Natural killer cell (primary cell): ENCODE measurements at regions not wholly inside any gene's neighbourhood (a gene's known extent, or its start where the extent isn't known, plus 50 kb on each side); places are given as distances from the start of the nearest gene placed in this dataset.

Experiments used
- ATAC-seq, 3 donors: fragments of 150-1000 bp in 2 of 3; fragments of 200-7000 bp in 1 of 3; cut with Tn5 transposase; 1 replicate in 1 of 3; 2 replicates in 2 of 3; pipeline ENCODE4 v1.10.0; 2021; ENCODE audit warnings: mild to moderate bottlenecking in 2 of 3, moderate library complexity in 2 of 3
- DNase-seq, 2 donors: peaks; one replicate each; pipeline versions ENCODE4 v3.0.0 to v3.0.0-alpha.2; 2013 to 2021; ENCODE audit warnings: mixed read lengths in 1 of 2
- H3K27ac ChIP-seq: one replicate; pipeline ENCODE4 v1.5.1; 2013; ENCODE audit warnings: mild to moderate bottlenecking, low read length
- H3K27me3 ChIP-seq: one replicate; pipeline ENCODE4 v1.6.1; 2013; ENCODE audit warnings: low read length; ENCODE audit not compliant: control insufficient read depth, insufficient read depth
- H3K36me3 ChIP-seq: one replicate; pipeline ENCODE4 v1.6.1; 2013; ENCODE audit warnings: low read length; ENCODE audit not compliant: control insufficient read depth, insufficient read depth
- H3K4me1 ChIP-seq: one replicate; pipeline ENCODE4 v1.6.1; 2013; ENCODE audit warnings: low read length; ENCODE audit not compliant: control insufficient read depth, insufficient read depth
- H3K4me3 ChIP-seq: one replicate; pipeline ENCODE4 v1.5.1; 2013; ENCODE audit warnings: low read length
- H3K9me3 ChIP-seq: one replicate; pipeline ENCODE4 v1.6.1; 2013; ENCODE audit warnings: low read length; ENCODE audit not compliant: control insufficient read depth, insufficient read depth
- H3K27ac Mint-ChIP-seq, 2 donors: one replicate each; pipeline ENCODE4 v1.8.0; 2022; ENCODE audit warnings: mild to moderate bottlenecking in 2 of 2, mixed read lengths in 2 of 2, moderate library complexity in 1 of 2
- H3K27me3 Mint-ChIP-seq, 2 donors: one replicate each; pipeline ENCODE4 v1.8.0; 2022; ENCODE audit warnings: low read depth in 2 of 2, mixed read lengths in 2 of 2
- H3K36me3 Mint-ChIP-seq: one replicate; pipeline ENCODE4 v1.8.0; 2022; ENCODE audit warnings: mixed read lengths
- H3K4me1 Mint-ChIP-seq, 2 donors: one replicate each; pipeline ENCODE4 v1.8.0; 2022; ENCODE audit warnings: mixed read lengths in 2 of 2
- H3K4me3 Mint-ChIP-seq: one replicate; pipeline ENCODE4 v1.8.0; 2022; ENCODE audit warnings: mild to moderate bottlenecking, moderate library complexity, mixed read lengths
- H3K9me3 Mint-ChIP-seq, 2 donors: one replicate each; pipeline ENCODE4 v1.8.0; 2022; ENCODE audit warnings: mixed read lengths in 2 of 2
- WGBS: methylation state at CpG from one replicate; pipeline ENCODE4 v1.1.7; 2013; ENCODE audit warnings: missing lambda C conversion rate; ENCODE audit not compliant: insufficient coverage; 5-methylcytosine and 5-hydroxymethylcytosine counted together
- intact Hi-C: fragments of 100-400 bp; cut with micrococcal nuclease; formaldehyde crosslinking; loops from one replicate; pipeline ENCODE4 v1.14.2; 2022
- TF ChIP-seq, protein P1 (sequence below): fragments of 200-600 bp; IDR thresholded peaks from one replicate; pipeline ENCODE4 v1.8.0; 2022; ENCODE audit warnings: antibody characterized with exemption

DNA sequence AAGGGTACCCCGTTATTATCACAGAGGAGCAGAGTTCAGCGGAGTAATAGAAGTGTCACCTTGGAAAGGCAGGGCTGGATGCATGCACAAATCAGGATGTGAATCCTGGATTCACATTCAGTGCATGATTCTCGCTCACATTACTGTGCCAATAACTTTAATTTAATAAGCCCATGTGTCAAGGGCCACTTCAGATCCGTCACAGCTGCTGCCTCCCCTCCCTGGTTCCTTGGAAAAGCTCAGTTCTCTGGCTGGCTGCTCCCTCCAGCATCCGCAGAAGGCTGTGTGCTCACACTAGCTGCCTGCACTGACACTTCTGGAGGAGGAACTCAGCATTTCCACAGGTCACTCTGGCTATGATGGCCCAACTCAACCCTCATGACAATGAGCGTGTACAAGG lies 256.8 kb upstream of the ADAMTS16 start:
- no peak overlapping the region for H3K27ac Mint-ChIP-seq
- Histone ChIP-seq H3K27ac (no peak overlapping the region), H3K4me3 (no peak overlapping the region), H3K4me1 (no peaks in the 10 kb centered on the region), H3K27me3 (no peaks in the 10 kb centered on the region), H3K9me3 (no peaks in the 10 kb centered on the region), H3K36me3 (no peaks in the 10 kb centered on the region)
- ATAC-seq = no peak
- no peak overlapping the region for H3K4me3 Mint-ChIP-seq
- H3K36me3 Mint-ChIP-seq = no peaks in the 10 kb centered on the region
- H3K4me1 Mint-ChIP-seq = no peaks in the 10 kb centered on the region
- TF ChIP-seq, protein P1, sequence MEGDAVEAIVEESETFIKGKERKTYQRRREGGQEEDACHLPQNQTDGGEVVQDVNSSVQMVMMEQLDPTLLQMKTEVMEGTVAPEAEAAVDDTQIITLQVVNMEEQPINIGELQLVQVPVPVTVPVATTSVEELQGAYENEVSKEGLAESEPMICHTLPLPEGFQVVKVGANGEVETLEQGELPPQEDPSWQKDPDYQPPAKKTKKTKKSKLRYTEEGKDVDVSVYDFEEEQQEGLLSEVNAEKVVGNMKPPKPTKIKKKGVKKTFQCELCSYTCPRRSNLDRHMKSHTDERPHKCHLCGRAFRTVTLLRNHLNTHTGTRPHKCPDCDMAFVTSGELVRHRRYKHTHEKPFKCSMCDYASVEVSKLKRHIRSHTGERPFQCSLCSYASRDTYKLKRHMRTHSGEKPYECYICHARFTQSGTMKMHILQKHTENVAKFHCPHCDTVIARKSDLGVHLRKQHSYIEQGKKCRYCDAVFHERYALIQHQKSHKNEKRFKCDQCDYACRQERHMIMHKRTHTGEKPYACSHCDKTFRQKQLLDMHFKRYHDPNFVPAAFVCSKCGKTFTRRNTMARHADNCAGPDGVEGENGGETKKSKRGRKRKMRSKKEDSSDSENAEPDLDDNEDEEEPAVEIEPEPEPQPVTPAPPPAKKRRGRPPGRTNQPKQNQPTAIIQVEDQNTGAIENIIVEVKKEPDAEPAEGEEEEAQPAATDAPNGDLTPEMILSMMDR = no peak
- no peak for DNase-seq
- WGBS = 80% methylated on average over 6 of the region's 6 CpGs
- no peaks in the 10 kb centered on the region for H3K27me3 Mint-ChIP-seq
- intact Hi-C loops = no loop called here
- H3K9me3 Mint-ChIP-seq = peaks cover 3% of the 10 kb centered on the region in 2 donors

DNA sequence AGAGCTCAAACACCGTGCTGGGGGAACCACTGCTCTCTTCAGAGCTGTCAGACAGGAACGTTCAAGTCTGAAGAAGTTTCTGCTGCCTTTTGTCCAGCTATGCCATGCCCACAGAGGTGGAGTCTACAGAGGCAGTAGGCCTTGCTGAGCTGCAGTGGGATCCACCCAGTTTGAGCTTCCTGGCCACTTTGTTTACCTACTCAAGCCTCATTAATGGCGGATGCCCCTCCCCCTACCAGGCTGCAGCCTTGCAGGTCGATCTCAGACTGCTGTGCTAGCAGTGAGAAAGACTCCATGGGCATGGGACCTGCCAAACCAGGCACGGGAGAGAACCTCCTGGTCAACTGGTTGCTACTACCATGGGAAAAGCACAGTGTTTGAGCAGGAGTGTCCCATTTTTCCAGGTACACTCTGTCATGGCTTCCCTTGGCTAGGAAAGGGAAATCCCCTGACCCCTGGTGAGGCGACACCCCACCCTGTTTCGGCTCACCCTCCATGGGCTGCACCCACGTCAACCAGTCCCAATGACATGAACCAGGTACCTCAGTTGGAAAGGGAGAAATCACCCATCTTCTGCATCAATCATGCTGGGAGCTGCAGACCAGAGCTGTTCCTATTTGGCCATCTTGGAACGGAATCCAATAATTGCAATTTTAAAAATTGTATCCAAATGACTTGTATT lies 246.9 kb upstream of the ADAMTS16 start:
- H3K9me3 Mint-ChIP-seq = peaks cover 12 to 13% of the 10 kb centered on the region in 2 donors

DNA sequence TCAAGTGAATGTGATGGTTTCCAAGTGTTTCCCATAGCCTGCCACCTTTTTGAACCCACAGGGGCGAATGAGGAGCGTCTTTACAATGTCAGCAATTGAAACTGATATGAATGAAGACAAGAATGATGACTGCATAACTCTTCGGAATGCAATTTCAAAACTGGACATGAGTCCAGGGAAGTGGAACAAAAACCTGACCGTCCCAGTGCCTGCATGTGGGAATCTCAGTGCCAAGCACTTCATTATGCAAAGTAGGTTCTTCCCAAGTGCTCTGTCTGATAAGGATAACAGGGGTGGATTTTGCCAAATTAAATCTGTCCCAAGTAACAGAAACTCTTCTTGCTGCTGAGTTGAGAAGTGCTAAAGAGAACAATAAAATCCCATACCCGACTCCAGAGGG lies 243.8 kb upstream of the ADAMTS16 start:
- ATAC-seq = no peak
- H3K9me3 Mint-ChIP-seq = peaks cover 6 to 9% of the 10 kb centered on the region in 2 donors
- Histone ChIP-seq H3K27me3 (no peaks in the 10 kb centered on the region), H3K27ac (no peak overlapping the region), H3K9me3 (no peaks in the 10 kb centered on the region), H3K4me3 (no peak overlapping the region), H3K4me1 (no peaks in the 10 kb centered on the region), H3K36me3 (no peaks in the 10 kb centered on the region)
- TF ChIP-seq, protein P1 = no peak
- no peaks in the 10 kb centered on the region for H3K36me3 Mint-ChIP-seq
- no peaks in the 10 kb centered on the region for H3K4me1 Mint-ChIP-seq
- H3K27ac Mint-ChIP-seq = no peak overlapping the region
- H3K4me3 Mint-ChIP-seq = no peak overlapping the region
- intact Hi-C loops = no loop called here
- H3K27me3 Mint-ChIP-seq = no peaks in the 10 kb centered on the region
- 76% methylated on average over 5 of the region's 5 CpGs for WGBS
- no peak for DNase-seq

More for the DNA sequence above, 246.9 kb upstream of the ADAMTS16 start:
- WGBS = 79% methylated on average over 9 of the region's 9 CpGs
- no peak overlapping the region for H3K4me3 ChIP-seq
- intact Hi-C loops = no loop called here
- no peaks in the 10 kb centered on the region for H3K27me3 ChIP-seq
- no peaks in the 10 kb centered on the region for H3K36me3 ChIP-seq
- DNase-seq (no peak), ATAC-seq (no peak)
- H3K27ac Mint-ChIP-seq = no peak overlapping the region
- H3K9me3 ChIP-seq = no peaks in the 10 kb centered on the region
- no peak overlapping the region for H3K27ac ChIP-seq
- no peaks in the 10 kb centered on the region for H3K27me3 Mint-ChIP-seq
- no peaks in the 10 kb centered on the region for H3K36me3 Mint-ChIP-seq
- no peaks in the 10 kb centered on the region for H3K4me1 Mint-ChIP-seq
- no peaks in the 10 kb centered on the region for H3K4me1 ChIP-seq
- no peak overlapping the region for H3K4me3 Mint-ChIP-seq
- TF ChIP-seq, protein P1 = no peak

DNA sequence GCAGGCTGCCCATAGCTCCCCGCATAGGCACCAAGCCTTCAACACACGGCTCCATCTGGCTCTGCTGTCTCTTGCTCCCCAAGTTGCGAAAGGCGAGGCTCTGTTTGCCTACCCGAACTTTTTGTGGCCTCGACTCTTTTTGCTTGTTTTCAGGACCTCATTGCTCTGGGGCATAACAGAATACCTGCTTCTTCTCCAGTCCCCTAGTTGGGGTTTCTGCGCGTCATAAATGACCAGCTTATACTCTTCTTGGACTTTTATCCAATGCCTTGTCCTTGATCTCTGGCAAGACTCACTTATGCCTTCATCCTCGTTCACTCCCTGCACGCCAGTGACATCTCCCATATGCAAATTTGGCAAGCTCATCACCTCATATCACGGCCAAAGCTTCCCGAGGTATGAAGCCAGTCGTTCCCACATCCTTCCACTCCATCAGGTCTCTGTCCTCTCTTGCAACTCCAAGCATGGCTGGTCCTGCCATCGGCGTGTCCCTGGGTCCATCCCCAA lies 238.8 kb upstream of the ADAMTS16 start:
- Histone ChIP-seq H3K27ac (no peak overlapping the region), H3K9me3 (no peaks in the 10 kb centered on the region), H3K36me3 (no peaks in the 10 kb centered on the region), H3K27me3 (no peaks in the 10 kb centered on the region), H3K4me3 (no peak overlapping the region), H3K4me1 (no peaks in the 10 kb centered on the region)
- peaks cover 2% of the 10 kb centered on the region in 2 donors for H3K9me3 Mint-ChIP-seq
- H3K4me3 Mint-ChIP-seq = no peak overlapping the region
- no peak overlapping the region for H3K27ac Mint-ChIP-seq
- H3K36me3 Mint-ChIP-seq = no peaks in the 10 kb centered on the region
- intact Hi-C loops = no loop called here
- no peaks in the 10 kb centered on the region for H3K4me1 Mint-ChIP-seq
- H3K27me3 Mint-ChIP-seq = no peaks in the 10 kb centered on the region
- WGBS = 84% methylated on average over 15 of the region's 15 CpGs
- no peak for DNase-seq
- TF ChIP-seq, protein P1 = no peak
- no peak for ATAC-seq
